ENCODE measurements at regions not wholly inside any gene's neighbourhood (a gene's known extent, or its start where the extent isn't known, plus 50 kb on each side); places are given as distances from the start of the nearest gene placed in this dataset.

- H3K36me3 Mint-ChIP-seq (ENCODE audit: insufficient read depth), result peaks cover 2% of the 10 kb centered on the region
- ATAC-seq (replicated peaks), result no peak
- no peaks in the 10 kb centered on the region for H3K9me3 Mint-ChIP-seq
- H3K4me3 Mint-ChIP-seq, result no peak overlapping the region
- no peaks in the 10 kb centered on the region for H3K4me1 Mint-ChIP-seq (ENCODE audit: low read depth in 2 of 2)
- peaks cover 0 to 3% of the 10 kb centered on the region in 2 donors for H3K27me3 Mint-ChIP-seq
- no peak for DNase-seq
- H3K27ac Mint-ChIP-seq, result no peak overlapping the region
Observed at GRCh38 chr12:39112064-39112463, 206.7 kb upstream of the CPNE8 start.

GRCh38 chr12:39105111-39105510, 199.7 kb upstream of the CPNE8 start:
- no peak for DNase-seq
- no peaks in the 10 kb centered on the region for H3K36me3 Mint-ChIP-seq (ENCODE audit: insufficient read depth)
- no peaks in the 10 kb centered on the region for H3K27me3 Mint-ChIP-seq
- H3K4me3 Mint-ChIP-seq, result no peak overlapping the region
- no peaks in the 10 kb centered on the region for H3K4me1 Mint-ChIP-seq (ENCODE audit: low read depth in 2 of 2)
- no peak for ATAC-seq (replicated peaks)
- H3K27ac Mint-ChIP-seq, result no peak overlapping the region
- no peaks in the 10 kb centered on the region for H3K9me3 Mint-ChIP-seq

- DNase-seq, result peak in 2 of 3 experiments; percentile 1 to 11
- Mint-ChIP-seq H3K4me3 (no peak overlapping the region), H3K36me3 (ENCODE audit: insufficient read depth) (no peaks in the 10 kb centered on the region), H3K4me1 (ENCODE audit: low read depth in 2 of 2) (no peaks in the 10 kb centered on the region), H3K9me3 (no peaks in the 10 kb centered on the region), H3K27ac (no peak overlapping the region), H3K27me3 (no peaks in the 10 kb centered on the region)
- ATAC-seq (replicated peaks), result peak; percentile 56
Observed at GRCh38 chr12:39103552-39104165, 198.3 kb upstream of the CPNE8 start.

GRCh38 chr12:39102474-39103209, 197.3 kb upstream of the CPNE8 start:
- Mint-ChIP-seq H3K4me3 (no peak overlapping the region), H3K9me3 (no peaks in the 10 kb centered on the region), H3K27me3 (no peaks in the 10 kb centered on the region), H3K36me3 (ENCODE audit: insufficient read depth) (no peaks in the 10 kb centered on the region), H3K27ac (no peak overlapping the region), H3K4me1 (ENCODE audit: low read depth in 2 of 2) (no peaks in the 10 kb centered on the region)
- DNase-seq, result no peak
- ATAC-seq (replicated peaks), result no peak

- no peaks in the 10 kb centered on the region for H3K9me3 Mint-ChIP-seq
- ATAC-seq (replicated peaks) (no peak), DNase-seq (no peak)
- H3K27ac Mint-ChIP-seq, result no peak overlapping the region
- H3K4me1 Mint-ChIP-seq (ENCODE audit: low read depth in 2 of 2), result no peaks in the 10 kb centered on the region
- no peaks in the 10 kb centered on the region for H3K36me3 Mint-ChIP-seq (ENCODE audit: insufficient read depth)
- H3K4me3 Mint-ChIP-seq, result no peak overlapping the region
- H3K27me3 Mint-ChIP-seq, result peaks cover 12 to 19% of the 10 kb centered on the region in 2 donors
Observed at GRCh38 chr12:39095636-39096330, 190.4 kb upstream of the CPNE8 start.

GRCh38 chr12:39081910-39082309, 176.5 kb upstream of the CPNE8 start:
- DNase-seq, result no peak
- Mint-ChIP-seq H3K27me3 (peaks cover 0 to 5% of the 10 kb centered on the region in 2 donors), H3K36me3 (ENCODE audit: insufficient read depth) (no peaks in the 10 kb centered on the region), H3K9me3 (no peaks in the 10 kb centered on the region), H3K4me3 (no peak overlapping the region), H3K4me1 (ENCODE audit: low read depth in 2 of 2) (no peaks in the 10 kb centered on the region), H3K27ac (no peak overlapping the region)
- ATAC-seq (replicated peaks), result no peak

GRCh38 chr12:39077226-39077625, 171.8 kb upstream of the CPNE8 start:
- no peaks in the 10 kb centered on the region for H3K36me3 Mint-ChIP-seq (ENCODE audit: insufficient read depth)
- no peaks in the 10 kb centered on the region for H3K4me1 Mint-ChIP-seq (ENCODE audit: low read depth in 2 of 2)
- no peak for DNase-seq
- no peaks in the 10 kb centered on the region for H3K9me3 Mint-ChIP-seq
- no peaks in the 10 kb centered on the region for H3K27me3 Mint-ChIP-seq
- ATAC-seq (replicated peaks), result no peak
- H3K27ac Mint-ChIP-seq, result no peak overlapping the region
- H3K4me3 Mint-ChIP-seq, result no peak overlapping the region

- peaks cover 0 to 5% of the 10 kb centered on the region in 2 donors for H3K27me3 Mint-ChIP-seq
Observed at GRCh38 chr12:39074063-39074462, 168.7 kb upstream of the CPNE8 start.

GRCh38 chr12:39072658-39073057, 167.3 kb upstream of the CPNE8 start:
- no peak for ATAC-seq (replicated peaks)
- no peak for DNase-seq
- Mint-ChIP-seq H3K4me3 (no peak overlapping the region), H3K27ac (no peak overlapping the region), H3K4me1 (ENCODE audit: low read depth in 2 of 2) (no peaks in the 10 kb centered on the region), H3K36me3 (ENCODE audit: insufficient read depth) (no peaks in the 10 kb centered on the region), H3K9me3 (no peaks in the 10 kb centered on the region), H3K27me3 (peaks cover 0 to 6% of the 10 kb centered on the region in 2 donors)

More at GRCh38 chr12:39074063-39074462, 168.7 kb upstream of the CPNE8 start:
- Mint-ChIP-seq H3K27ac (no peak overlapping the region), H3K4me3 (no peak overlapping the region), H3K9me3 (no peaks in the 10 kb centered on the region), H3K36me3 (ENCODE audit: insufficient read depth) (no peaks in the 10 kb centered on the region), H3K4me1 (ENCODE audit: low read depth in 2 of 2) (no peaks in the 10 kb centered on the region)
- no peak for ATAC-seq (replicated peaks)
- no peak for DNase-seq

- no peak overlapping the region for H3K27ac Mint-ChIP-seq
- DNase-seq (no peak), ATAC-seq (replicated peaks) (no peak)
- H3K4me1 Mint-ChIP-seq (ENCODE audit: low read depth in 2 of 2), result no peaks in the 10 kb centered on the region
- H3K4me3 Mint-ChIP-seq, result no peak overlapping the region
- H3K27me3 Mint-ChIP-seq, result peaks cover 0 to 6% of the 10 kb centered on the region in 2 donors
- H3K9me3 Mint-ChIP-seq, result no peaks in the 10 kb centered on the region
- H3K36me3 Mint-ChIP-seq (ENCODE audit: insufficient read depth), result no peaks in the 10 kb centered on the region
Observed at GRCh38 chr12:39071611-39072010, 166.2 kb upstream of the CPNE8 start.

GRCh38 chr12:39070775-39071174, 165.4 kb upstream of the CPNE8 start:
- DNase-seq, result no peak
- Mint-ChIP-seq H3K27ac (no peak overlapping the region), H3K36me3 (ENCODE audit: insufficient read depth) (no peaks in the 10 kb centered on the region), H3K4me1 (ENCODE audit: low read depth in 2 of 2) (no peaks in the 10 kb centered on the region), H3K27me3 (peaks cover 0 to 6% of the 10 kb centered on the region in 2 donors), H3K4me3 (no peak overlapping the region), H3K9me3 (no peaks in the 10 kb centered on the region)
- no peak for ATAC-seq (replicated peaks)

GRCh38 chr12:39065455-39065854, 160.1 kb upstream of the CPNE8 start:
- DNase-seq, result no peak
- Mint-ChIP-seq H3K27me3 (peaks cover 0 to 6% of the 10 kb centered on the region in 2 donors), H3K9me3 (peaks cover 0 to 1% of the 10 kb centered on the region in 2 donors), H3K36me3 (ENCODE audit: insufficient read depth) (no peaks in the 10 kb centered on the region), H3K4me3 (no peak overlapping the region), H3K4me1 (ENCODE audit: low read depth in 2 of 2) (no peaks in the 10 kb centered on the region), H3K27ac (no peak overlapping the region)
- ATAC-seq (replicated peaks), result no peak

- ATAC-seq (replicated peaks), result no peak
- Mint-ChIP-seq H3K9me3 (peaks cover 0 to 4% of the 10 kb centered on the region in 2 donors), H3K27me3 (peaks cover 0 to 6% of the 10 kb centered on the region in 2 donors), H3K4me1 (ENCODE audit: low read depth in 2 of 2) (no peaks in the 10 kb centered on the region), H3K36me3 (ENCODE audit: insufficient read depth) (no peaks in the 10 kb centered on the region), H3K27ac (no peak overlapping the region), H3K4me3 (no peak overlapping the region)
- no peak for DNase-seq
Observed at GRCh38 chr12:39064708-39065107, 159.3 kb upstream of the CPNE8 start.
